ENCODE measurements at regions not wholly inside any gene's neighbourhood (a gene's known extent, or its start where the extent isn't known, plus 50 kb on each side); places are given as distances from the start of the nearest gene placed in this dataset.

GRCh38 chr9:106773750-106774149, 89.2 kb upstream of the ZNF462 start:
- TF ChIP-seq CTCF (conservative IDR thresholded peaks at IDR 0.05; ENCODE audit: low read length) (no peak), EZH2phosphoT487 (IDR thresholded peaks at IDR 0.05; ENCODE audit: borderline replicate concordance) (no peak)

Measured in Loucy (cell line).